Esophagus squamous epithelium (tissue), 5 donors: ENCODE measurements at regions not wholly inside any gene's neighbourhood (a gene's known extent, or its start where the extent isn't known, plus 50 kb on each side); places are given as distances from the start of the nearest gene placed in this dataset.

ENCODE experiments used
- DNase-seq: peaks from one replicate; lab custom pipeline; 2025; lab: John Stamatoyannopoulos, UW
- H3K27ac ChIP-seq, 4 donors: fragments of 200-600 bp; sonication (generic); one replicate each; pipeline ENCODE4 v1.5.1; 2016 to 2019; ENCODE audit warnings: mild to moderate bottlenecking in 1 of 4
- H3K27me3 ChIP-seq, 4 donors: fragments of 200-600 bp; sonication (generic); 1 replicate in 3 of 4; 2 replicates in 1 of 4; pipeline versions ENCODE4 v1.5.1 to v1.6.0; 2017 to 2021; ENCODE audit warnings: antibody characterized with exemption in 1 of 4
- H3K36me3 ChIP-seq, 3 donors: fragments of 200-600 bp; sonication (generic); one replicate each; pipeline ENCODE4 v1.5.1; 2016 to 2019
- H3K4me1 ChIP-seq, 3 donors: fragments of 200-600 bp; sonication (generic); one replicate each; pipeline ENCODE4 v1.5.1; 2017 to 2019
- H3K4me3 ChIP-seq, 4 donors: fragments of 200-600 bp; sonication (generic); 1 replicate in 3 of 4; 2 replicates in 1 of 4; pipeline ENCODE4 v1.5.1; 2016 to 2019; ENCODE audit warnings: mild to moderate bottlenecking in 2 of 4, moderate library complexity in 1 of 4
- H3K9me3 ChIP-seq, 3 donors: fragments of 200-600 bp; sonication (generic); one replicate each; pipeline ENCODE4 v1.5.1; 2016 to 2019
- POLR2A ChIP-seq, 4 donors: fragments of 450-650 bp; IDR thresholded peaks; one replicate each; pipeline ENCODE4 v1.6.1; 2017; ENCODE audit warnings: antibody characterized with exemption in 4 of 4, mild to moderate bottlenecking in 4 of 4, moderate library complexity in 3 of 4
- WGBS, 2 donors: methylation state at CpG; one replicate each; pipeline ENCODE4 v1.1.5; 2018; 5-methylcytosine and 5-hydroxymethylcytosine counted together
- intact Hi-C: fragments of 100-400 bp; cut with DNase I; formaldehyde crosslinking; loops from one replicate; pipeline ENCODE4 v1.15.0; 2022
- TF ChIP-seq, protein P1 (sequence below), 6 experiments: fragments of 450-650 bp in 4 of 6; fragments of 200-600 bp in 2 of 6; sonication (generic) in 2 of 6; IDR thresholded peaks; one replicate each; pipeline ENCODE4 v1.5.1; 2016 to 2019; ENCODE audit warnings: antibody characterized with exemption in 6 of 6, mild to moderate bottlenecking in 4 of 6, moderate library complexity in 4 of 6
- donor health status: DM: yes; HTN: yes; CAD: no.

DNA sequence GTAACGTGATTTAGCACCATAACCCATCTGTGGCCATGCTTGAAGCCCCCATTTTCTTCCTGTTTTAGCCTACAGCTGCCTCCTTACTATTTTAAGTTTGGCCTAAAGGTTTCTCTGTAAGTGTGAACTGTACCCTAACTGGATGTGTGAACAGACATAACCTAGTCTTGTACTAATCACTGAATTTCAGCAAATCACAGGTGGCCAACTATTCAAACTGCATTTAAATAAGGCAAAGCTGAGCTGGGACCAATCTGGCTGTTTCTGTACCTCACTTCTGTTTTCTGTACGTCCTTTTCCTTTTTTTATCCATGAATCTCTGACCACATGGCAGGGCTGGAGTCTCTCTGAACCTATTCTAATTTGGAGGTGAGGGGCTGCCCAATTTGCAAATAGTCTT is 452.7 kb upstream of the HS6ST1 start:
- no peak overlapping the region for H3K4me3 ChIP-seq
- peaks cover 0 to 15% (median 5%) of the 10 kb centered on the region in 3 donors for H3K4me1 ChIP-seq
- no peaks in the 10 kb centered on the region for H3K36me3 ChIP-seq
- DNase-seq = no peak
- H3K9me3 ChIP-seq = no peaks in the 10 kb centered on the region
- TF ChIP-seq POLR2A (IDR thresholded peaks at IDR 0.05) = no peak
- TF ChIP-seq, protein P1, sequence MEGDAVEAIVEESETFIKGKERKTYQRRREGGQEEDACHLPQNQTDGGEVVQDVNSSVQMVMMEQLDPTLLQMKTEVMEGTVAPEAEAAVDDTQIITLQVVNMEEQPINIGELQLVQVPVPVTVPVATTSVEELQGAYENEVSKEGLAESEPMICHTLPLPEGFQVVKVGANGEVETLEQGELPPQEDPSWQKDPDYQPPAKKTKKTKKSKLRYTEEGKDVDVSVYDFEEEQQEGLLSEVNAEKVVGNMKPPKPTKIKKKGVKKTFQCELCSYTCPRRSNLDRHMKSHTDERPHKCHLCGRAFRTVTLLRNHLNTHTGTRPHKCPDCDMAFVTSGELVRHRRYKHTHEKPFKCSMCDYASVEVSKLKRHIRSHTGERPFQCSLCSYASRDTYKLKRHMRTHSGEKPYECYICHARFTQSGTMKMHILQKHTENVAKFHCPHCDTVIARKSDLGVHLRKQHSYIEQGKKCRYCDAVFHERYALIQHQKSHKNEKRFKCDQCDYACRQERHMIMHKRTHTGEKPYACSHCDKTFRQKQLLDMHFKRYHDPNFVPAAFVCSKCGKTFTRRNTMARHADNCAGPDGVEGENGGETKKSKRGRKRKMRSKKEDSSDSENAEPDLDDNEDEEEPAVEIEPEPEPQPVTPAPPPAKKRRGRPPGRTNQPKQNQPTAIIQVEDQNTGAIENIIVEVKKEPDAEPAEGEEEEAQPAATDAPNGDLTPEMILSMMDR (IDR thresholded peaks at IDR 0.05) = no peak
- WGBS, 2 donors = 79 to 90% methylated on average over 2 of the region's 2 CpGs
- intact Hi-C loops = no loop called here
- H3K27ac ChIP-seq = no peak overlapping the region
- no peaks in the 10 kb centered on the region for H3K27me3 ChIP-seq

- H3K4me3 ChIP-seq = no peak overlapping the region
- peaks cover 0 to 15% (median 5%) of the 10 kb centered on the region in 3 donors for H3K4me1 ChIP-seq
- no peak for TF ChIP-seq POLR2A (IDR thresholded peaks at IDR 0.05)
- TF ChIP-seq, protein P1 (IDR thresholded peaks at IDR 0.05) = no peak
- H3K27me3 ChIP-seq = no peaks in the 10 kb centered on the region
- H3K36me3 ChIP-seq = no peaks in the 10 kb centered on the region
- no peaks in the 10 kb centered on the region for H3K9me3 ChIP-seq
- 87 to 89% methylated on average over 4 of the region's 4 CpGs for WGBS, 2 donors
- intact Hi-C loops = no loop called here
- H3K27ac ChIP-seq = no peak overlapping the region
- no peak for DNase-seq
Observed at GRCh38 chr2:128772671-128773070, 454.0 kb upstream of the HS6ST1 start.

GRCh38 chr2:128773641-128774319 is 455.1 kb upstream of the HS6ST1 start:
- TF ChIP-seq, protein P1 (IDR thresholded peaks at IDR 0.05) = no peak
- TF ChIP-seq POLR2A (IDR thresholded peaks at IDR 0.05) = no peak
- Histone ChIP-seq H3K4me3 (no peak overlapping the region), H3K27ac (no peak overlapping the region), H3K9me3 (no peaks in the 10 kb centered on the region), H3K4me1 (peaks cover 0 to 15% (median 5%) of the 10 kb centered on the region in 3 donors), H3K27me3 (no peaks in the 10 kb centered on the region), H3K36me3 (no peaks in the 10 kb centered on the region)
- no peak for DNase-seq
- 77 to 81% methylated on average over 10 to 14 of the region's 16 CpGs for WGBS, 2 donors
- intact Hi-C loops = no loop called here

DNA sequence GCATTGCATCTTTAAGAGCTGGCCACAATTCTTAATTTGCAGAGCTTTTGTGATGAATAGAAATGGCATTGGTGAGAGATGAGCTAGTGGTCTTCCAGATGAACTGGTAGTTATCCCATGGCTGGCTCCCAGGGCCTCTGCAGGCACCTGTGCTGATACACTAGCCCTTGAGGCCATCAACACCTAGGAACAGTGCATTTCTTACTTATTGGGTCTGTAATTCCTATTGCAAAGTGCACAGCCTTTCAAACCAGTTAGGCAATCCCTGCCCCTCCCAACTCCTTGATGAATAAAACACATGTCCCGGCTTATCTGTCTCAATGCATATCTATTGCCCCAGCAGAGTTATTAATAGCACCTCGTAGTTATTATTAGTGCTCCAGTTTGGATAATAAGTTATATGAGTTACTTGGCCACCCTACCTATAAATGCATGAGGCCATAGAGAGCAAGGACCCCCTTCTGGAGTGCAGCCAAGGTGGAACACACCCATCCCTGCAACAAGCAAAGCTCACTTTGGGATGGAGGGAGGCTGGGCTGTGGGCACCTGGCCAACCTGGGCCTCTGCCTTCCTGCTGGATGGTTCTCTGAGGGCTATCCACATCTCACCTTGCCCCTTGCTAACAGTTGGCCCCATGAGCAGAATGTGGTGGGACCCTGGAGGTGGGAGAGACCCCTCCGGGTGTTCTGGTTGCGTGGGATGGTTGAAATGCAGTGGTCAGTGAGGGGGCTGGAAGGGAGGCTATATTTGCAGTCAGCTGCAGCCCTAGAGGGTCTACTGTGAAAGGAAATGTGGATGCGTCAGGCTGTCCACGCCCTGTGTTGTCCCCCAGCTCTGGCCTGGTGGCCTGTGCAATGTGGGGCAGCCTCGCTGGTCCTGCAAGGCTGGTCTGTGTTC is 455.9 kb upstream of the HS6ST1 start:
- no peaks in the 10 kb centered on the region for H3K36me3 ChIP-seq
- no peak overlapping the region for H3K4me3 ChIP-seq
- intact Hi-C loops = no loop called here
- DNase-seq = no peak
- H3K9me3 ChIP-seq = no peaks in the 10 kb centered on the region
- TF ChIP-seq, protein P1 (IDR thresholded peaks at IDR 0.05) = no peak
- TF ChIP-seq POLR2A (IDR thresholded peaks at IDR 0.05) = no peak
- 63 to 80% methylated on average over 6 to 7 of the region's 7 CpGs for WGBS, 2 donors
- H3K4me1 ChIP-seq = peaks cover 0 to 15% (median 5%) of the 10 kb centered on the region in 3 donors
- H3K27me3 ChIP-seq = no peaks in the 10 kb centered on the region
- no peak overlapping the region for H3K27ac ChIP-seq
